ENCODE measurements at regions not wholly inside any gene's neighbourhood (a gene's known extent, or its start where the extent isn't known, plus 50 kb on each side); places are given as distances from the start of the nearest gene placed in this dataset.

DNA sequence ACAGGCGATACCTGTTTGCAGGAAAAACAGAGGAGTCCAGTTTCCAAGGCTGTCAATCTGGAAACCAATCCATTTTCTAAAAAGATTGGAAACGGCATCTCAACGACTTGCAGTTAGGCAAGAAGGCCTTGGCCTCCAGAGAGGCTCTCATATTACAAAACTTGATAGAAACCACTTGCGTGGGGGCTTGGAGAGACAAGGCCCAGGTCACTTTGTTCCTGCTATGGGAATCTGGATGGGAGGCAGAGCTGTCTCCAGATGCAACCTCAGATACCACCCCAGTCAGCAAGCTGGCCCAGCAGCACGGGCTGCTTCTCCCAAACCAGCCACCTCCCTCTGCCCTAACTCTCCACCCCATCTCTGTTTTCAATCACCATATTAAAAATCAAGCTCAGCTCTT lies 298.8 kb downstream of the TNS1 start:
- Histone ChIP-seq H3K36me3 (no peaks in the 10 kb centered on the region), H3K4me3 (no peak overlapping the region), H3K4me1 (peaks cover 0 to 6% of the 10 kb centered on the region in 2 donors), H3K9me3 (no peaks in the 10 kb centered on the region), H3K27me3 (no peaks in the 10 kb centered on the region), H3K27ac (no peak overlapping the region)
- TF ChIP-seq, protein P1, sequence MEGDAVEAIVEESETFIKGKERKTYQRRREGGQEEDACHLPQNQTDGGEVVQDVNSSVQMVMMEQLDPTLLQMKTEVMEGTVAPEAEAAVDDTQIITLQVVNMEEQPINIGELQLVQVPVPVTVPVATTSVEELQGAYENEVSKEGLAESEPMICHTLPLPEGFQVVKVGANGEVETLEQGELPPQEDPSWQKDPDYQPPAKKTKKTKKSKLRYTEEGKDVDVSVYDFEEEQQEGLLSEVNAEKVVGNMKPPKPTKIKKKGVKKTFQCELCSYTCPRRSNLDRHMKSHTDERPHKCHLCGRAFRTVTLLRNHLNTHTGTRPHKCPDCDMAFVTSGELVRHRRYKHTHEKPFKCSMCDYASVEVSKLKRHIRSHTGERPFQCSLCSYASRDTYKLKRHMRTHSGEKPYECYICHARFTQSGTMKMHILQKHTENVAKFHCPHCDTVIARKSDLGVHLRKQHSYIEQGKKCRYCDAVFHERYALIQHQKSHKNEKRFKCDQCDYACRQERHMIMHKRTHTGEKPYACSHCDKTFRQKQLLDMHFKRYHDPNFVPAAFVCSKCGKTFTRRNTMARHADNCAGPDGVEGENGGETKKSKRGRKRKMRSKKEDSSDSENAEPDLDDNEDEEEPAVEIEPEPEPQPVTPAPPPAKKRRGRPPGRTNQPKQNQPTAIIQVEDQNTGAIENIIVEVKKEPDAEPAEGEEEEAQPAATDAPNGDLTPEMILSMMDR (IDR thresholded peaks at IDR 0.05): no peak
- TF ChIP-seq POLR2AphosphoS5 (IDR thresholded peaks at IDR 0.05) (no peak), POLR2A (IDR thresholded peaks at IDR 0.05) (no peak)
- intact Hi-C loops (cut with DNase I; ENCODE audit: low total_unique reads): loop anchor here (5.0 kb wide), 1 partner anchor 1427 kb away; no protein-coding TSS in a partner anchor
- no peak for DNase-seq (ENCODE audit: low spot score in 2 of 2)

DNA sequence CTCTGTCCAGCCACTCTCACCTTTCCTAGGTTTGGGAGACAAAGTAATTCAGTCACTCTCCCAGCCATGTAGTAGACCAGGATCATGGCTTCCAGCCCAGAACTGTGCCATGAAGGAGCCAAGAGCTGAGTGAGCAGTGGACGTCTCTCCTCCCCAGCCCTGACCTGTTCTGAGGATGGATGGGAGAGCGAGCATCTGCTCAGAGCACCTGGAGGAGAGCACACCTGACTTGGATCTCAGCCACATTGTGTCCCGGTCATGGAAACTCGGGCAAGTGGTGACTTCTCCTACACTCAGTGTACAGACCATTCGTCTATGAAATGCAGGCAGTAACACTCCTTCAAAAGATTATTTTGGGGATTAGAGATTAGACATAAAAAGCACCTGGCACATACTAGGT lies 299.7 kb downstream of the TNS1 start:
- no peak overlapping the region for H3K4me3 ChIP-seq
- TF ChIP-seq, protein P1 (IDR thresholded peaks at IDR 0.05): no peak
- TF ChIP-seq POLR2A (IDR thresholded peaks at IDR 0.05) (no peak), POLR2AphosphoS5 (IDR thresholded peaks at IDR 0.05) (no peak)
- peaks cover 0 to 6% of the 10 kb centered on the region in 2 donors for H3K4me1 ChIP-seq
- H3K27me3 ChIP-seq: no peaks in the 10 kb centered on the region
- H3K36me3 ChIP-seq: no peaks in the 10 kb centered on the region
- no peaks in the 10 kb centered on the region for H3K9me3 ChIP-seq
- intact Hi-C loops (cut with DNase I; ENCODE audit: low total_unique reads): loop anchor here (5.0 kb wide), 1 partner anchor 1426 kb away; no protein-coding TSS in a partner anchor
- no peak for DNase-seq (ENCODE audit: low spot score in 2 of 2)
- no peak overlapping the region for H3K27ac ChIP-seq

DNA sequence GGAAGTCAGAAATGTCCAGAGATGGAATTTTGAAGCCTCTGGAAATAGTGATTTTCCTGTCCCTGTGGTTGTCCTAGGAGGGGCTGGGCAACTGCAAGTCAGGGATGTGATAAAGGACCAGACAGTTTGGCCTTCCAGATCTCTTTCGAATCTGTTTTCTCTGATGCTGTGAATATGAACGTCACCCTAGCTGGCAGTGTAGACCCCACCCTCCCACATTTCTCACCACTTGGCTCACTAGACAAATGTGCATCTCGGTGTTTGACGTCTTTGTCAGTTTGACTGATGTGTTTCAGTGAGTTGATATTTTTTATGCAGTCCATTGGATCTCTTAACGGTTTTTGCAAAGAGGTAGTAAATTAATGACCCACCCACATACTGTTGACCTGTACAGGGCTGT lies 301.2 kb downstream of the TNS1 start:
- no peaks in the 10 kb centered on the region for H3K36me3 ChIP-seq
- H3K27me3 ChIP-seq: no peaks in the 10 kb centered on the region
- TF ChIP-seq POLR2A (IDR thresholded peaks at IDR 0.05) (no peak), POLR2AphosphoS5 (IDR thresholded peaks at IDR 0.05) (no peak)
- TF ChIP-seq, protein P1 (IDR thresholded peaks at IDR 0.05): no peak
- DNase-seq (ENCODE audit: low spot score in 2 of 2): no peak
- no peaks in the 10 kb centered on the region for H3K4me1 ChIP-seq
- intact Hi-C loops (cut with DNase I; ENCODE audit: low total_unique reads): loop anchor here (5.0 kb wide), 1 partner anchor 1424 kb away; no protein-coding TSS in a partner anchor
- H3K27ac ChIP-seq: no peak overlapping the region
- no peak overlapping the region for H3K4me3 ChIP-seq
- no peaks in the 10 kb centered on the region for H3K9me3 ChIP-seq

DNA sequence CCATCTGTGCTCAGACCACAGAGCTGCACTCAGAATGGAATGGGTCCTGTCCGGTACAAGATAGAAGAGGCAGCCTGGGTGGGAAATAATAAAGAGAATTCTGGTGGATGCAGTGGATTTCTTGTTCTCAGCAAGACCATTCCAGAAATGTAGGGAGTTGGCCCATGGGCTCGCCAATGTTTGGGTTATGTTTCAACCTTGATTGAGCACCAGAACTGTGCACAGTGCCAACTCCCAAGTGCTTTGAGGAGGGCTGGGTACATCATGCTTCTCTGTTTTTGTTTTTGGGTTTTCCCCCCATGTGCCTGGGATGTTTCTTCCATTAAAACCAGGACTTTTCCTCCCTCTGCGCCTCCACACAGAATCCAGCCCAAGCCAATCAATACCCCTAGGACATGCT lies 304.1 kb downstream of the TNS1 start:
- H3K9me3 ChIP-seq: no peaks in the 10 kb centered on the region
- H3K27ac ChIP-seq: no peak overlapping the region
- TF ChIP-seq POLR2AphosphoS5 (IDR thresholded peaks at IDR 0.05): no peak
- TF ChIP-seq POLR2A (IDR thresholded peaks at IDR 0.05): no peak
- TF ChIP-seq, protein P1 (IDR thresholded peaks at IDR 0.05): no peak
- H3K27me3 ChIP-seq: no peaks in the 10 kb centered on the region
- H3K4me1 ChIP-seq: no peaks in the 10 kb centered on the region
- no peak overlapping the region for H3K4me3 ChIP-seq
- no peaks in the 10 kb centered on the region for H3K36me3 ChIP-seq
- DNase-seq (ENCODE audit: low spot score in 2 of 2): no peak
- intact Hi-C loops (cut with DNase I; ENCODE audit: low total_unique reads): no loop called here

DNA sequence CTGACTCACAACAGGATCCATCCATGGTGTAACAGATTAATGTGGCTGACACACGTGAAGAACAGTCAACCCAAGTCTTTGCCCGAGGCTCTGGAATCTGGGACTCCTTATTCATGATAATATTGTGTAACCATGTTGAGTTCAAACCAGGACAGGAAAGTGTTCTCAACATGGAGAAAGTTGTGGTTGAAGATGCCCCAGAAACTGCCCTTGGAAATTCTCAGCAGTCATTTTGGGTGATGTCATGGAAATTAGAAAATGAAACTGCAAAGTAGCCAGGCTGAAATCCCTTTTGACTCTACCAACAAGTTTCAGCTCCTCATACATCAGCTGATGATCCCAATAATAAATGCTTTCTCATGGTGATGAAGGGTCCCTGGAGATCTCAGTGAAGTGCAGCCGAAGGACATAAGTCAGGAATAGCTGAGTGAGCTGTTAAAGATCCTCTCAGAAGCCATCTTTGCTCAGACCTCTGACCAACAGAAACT lies 307.7 kb downstream of the TNS1 start:
- H3K4me1 ChIP-seq: no peaks in the 10 kb centered on the region
- peak; percentile 60 to 84 for DNase-seq (ENCODE audit: low spot score in 2 of 2)
- H3K36me3 ChIP-seq: no peaks in the 10 kb centered on the region
- H3K9me3 ChIP-seq: no peaks in the 10 kb centered on the region
- H3K27ac ChIP-seq: peak overlapping the region; percentile 79 to 82
- TF ChIP-seq, protein P1 (IDR thresholded peaks at IDR 0.05): no peak
- TF ChIP-seq POLR2A (IDR thresholded peaks at IDR 0.05): no peak
- peak in 2 of 3 donors; percentile 69 to 71 for TF ChIP-seq POLR2AphosphoS5 (IDR thresholded peaks at IDR 0.05)
- H3K4me3 ChIP-seq: no peak overlapping the region
- no peaks in the 10 kb centered on the region for H3K27me3 ChIP-seq
- intact Hi-C loops (cut with DNase I; ENCODE audit: low total_unique reads): no loop called here
